GM12874 (cell line): ENCODE measurements at regions not wholly inside any gene's neighbourhood (a gene's known extent, or its start where the extent isn't known, plus 50 kb on each side); places are given as distances from the start of the nearest gene placed in this dataset.

Experiments
- TF ChIP-seq, protein P1 (sequence below): IDR thresholded peaks from 2 replicates; pipeline ENCODE4 v1.5.1; 2011; ENCODE audit warnings: low read depth, mild to moderate bottlenecking, control low read depth, low read length, moderate library complexity; ENCODE audit not compliant: insufficient read depth

DNA sequence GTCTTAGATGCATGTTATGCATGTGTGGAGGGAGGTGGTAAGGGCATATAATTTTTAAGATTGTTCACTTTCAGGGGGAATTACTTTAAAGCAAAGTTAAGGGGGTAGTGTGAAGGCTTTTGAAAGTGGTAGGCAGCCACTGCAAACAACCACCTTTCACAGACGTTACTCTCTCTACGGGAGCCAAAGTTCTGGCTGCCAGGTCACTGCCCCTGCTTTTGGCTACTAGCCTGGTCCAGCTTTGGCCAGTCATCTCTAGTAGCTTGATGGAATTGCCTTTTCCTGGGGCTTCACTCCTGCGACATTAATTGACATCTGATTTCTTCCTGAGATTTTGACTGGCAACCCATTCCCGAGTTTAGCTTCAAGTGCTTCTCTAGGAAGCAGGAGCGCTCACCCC lies 397.5 kb downstream of the CDH11 start:
- TF ChIP-seq, protein P1, sequence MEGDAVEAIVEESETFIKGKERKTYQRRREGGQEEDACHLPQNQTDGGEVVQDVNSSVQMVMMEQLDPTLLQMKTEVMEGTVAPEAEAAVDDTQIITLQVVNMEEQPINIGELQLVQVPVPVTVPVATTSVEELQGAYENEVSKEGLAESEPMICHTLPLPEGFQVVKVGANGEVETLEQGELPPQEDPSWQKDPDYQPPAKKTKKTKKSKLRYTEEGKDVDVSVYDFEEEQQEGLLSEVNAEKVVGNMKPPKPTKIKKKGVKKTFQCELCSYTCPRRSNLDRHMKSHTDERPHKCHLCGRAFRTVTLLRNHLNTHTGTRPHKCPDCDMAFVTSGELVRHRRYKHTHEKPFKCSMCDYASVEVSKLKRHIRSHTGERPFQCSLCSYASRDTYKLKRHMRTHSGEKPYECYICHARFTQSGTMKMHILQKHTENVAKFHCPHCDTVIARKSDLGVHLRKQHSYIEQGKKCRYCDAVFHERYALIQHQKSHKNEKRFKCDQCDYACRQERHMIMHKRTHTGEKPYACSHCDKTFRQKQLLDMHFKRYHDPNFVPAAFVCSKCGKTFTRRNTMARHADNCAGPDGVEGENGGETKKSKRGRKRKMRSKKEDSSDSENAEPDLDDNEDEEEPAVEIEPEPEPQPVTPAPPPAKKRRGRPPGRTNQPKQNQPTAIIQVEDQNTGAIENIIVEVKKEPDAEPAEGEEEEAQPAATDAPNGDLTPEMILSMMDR = no peak

DNA sequence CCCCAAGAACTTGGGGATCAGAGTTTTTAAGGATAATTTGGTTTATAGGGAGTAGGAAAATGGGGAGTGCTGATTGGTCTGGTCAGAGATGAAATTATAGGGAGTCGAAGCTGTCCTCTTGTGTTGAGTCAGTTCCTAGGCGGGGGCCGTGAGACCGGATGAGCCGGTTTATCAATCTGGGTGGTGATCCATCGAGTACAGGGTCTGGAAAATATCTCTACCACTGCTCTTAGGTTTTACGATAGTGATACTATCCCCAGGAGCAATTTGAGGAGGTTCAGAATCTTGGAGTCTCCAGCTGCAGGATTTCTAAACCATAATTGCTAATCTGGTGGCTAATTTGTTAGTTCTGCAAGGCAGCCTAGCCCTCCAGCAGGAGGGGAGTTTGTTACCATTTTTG lies 403.4 kb downstream of the CDH11 start:
- TF ChIP-seq, protein P1 = no peak

- TF ChIP-seq, protein P1 = no peak
These were observed 404.0 kb downstream of the CDH11 start for GRCh38 chr16:64717871-64718270.

DNA sequence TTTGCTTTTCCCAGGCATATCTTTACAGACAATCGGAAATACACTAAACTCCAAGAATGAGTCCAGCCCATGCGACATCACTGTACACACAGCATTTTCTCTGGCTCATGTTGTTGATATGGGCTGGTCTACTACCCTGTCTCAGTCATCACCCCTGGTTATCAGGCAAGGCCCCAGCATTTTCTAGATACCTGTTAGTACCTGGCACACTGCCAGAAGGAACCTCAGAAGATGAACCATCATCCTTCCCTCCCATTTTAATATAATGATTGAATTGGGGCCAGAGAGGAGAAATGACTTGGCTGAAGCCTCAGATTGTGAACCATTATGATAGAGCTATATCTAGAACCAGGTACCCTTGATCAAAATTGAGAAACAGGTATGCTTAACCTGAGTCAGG lies 406.2 kb downstream of the CDH11 start:
- TF ChIP-seq, protein P1 = no peak

- TF ChIP-seq, protein P1 = no peak
These were observed 409.8 kb downstream of the CDH11 start for GRCh38 chr16:64712026-64712425.

DNA sequence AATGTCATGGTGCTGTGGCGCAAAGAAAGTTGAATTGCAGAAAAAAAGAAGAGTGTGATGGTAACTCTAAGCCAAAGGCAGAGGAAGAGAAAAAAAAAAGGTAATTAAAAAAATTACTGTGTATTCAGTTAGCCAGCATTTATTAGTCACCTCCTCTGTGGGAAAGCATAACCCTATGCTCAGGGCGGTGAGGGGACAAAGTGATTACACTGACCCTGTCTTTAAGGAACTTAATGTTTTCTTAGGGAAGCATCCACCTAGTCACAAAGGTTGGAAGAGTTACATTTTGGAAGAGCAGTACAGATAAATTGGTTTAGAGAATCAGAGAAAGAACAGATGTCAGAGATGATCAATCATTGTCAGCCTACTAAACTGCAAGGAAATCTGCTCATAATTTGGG lies 410.3 kb downstream of the CDH11 start:
- TF ChIP-seq, protein P1 = no peak

GRCh38 chr16:64711026-64711425 lies 410.8 kb downstream of the CDH11 start:
- TF ChIP-seq, protein P1 = no peak

DNA sequence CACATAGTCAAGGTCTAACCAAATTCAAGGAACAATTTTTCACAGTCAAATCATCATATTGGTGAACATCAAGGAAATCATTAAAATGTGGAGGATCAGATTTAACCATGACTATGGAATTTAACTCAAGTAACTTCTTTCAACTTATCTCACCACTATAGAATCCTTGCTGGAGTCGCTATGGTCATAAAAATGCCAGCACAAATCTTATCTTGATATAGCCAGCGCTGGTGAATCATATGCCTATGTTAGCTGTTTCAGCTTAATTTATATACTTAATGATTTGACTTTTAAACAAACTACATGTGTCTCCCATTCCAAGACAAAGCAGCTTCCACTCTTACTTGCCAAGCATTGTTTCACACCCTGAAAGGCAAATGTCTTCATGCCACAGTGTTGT lies 416.4 kb downstream of the CDH11 start:
- TF ChIP-seq, protein P1 = no peak
